ENCODE measurements at regions not wholly inside any gene's neighbourhood (a gene's known extent, or its start where the extent isn't known, plus 50 kb on each side); places are given as distances from the start of the nearest gene placed in this dataset.

DNA sequence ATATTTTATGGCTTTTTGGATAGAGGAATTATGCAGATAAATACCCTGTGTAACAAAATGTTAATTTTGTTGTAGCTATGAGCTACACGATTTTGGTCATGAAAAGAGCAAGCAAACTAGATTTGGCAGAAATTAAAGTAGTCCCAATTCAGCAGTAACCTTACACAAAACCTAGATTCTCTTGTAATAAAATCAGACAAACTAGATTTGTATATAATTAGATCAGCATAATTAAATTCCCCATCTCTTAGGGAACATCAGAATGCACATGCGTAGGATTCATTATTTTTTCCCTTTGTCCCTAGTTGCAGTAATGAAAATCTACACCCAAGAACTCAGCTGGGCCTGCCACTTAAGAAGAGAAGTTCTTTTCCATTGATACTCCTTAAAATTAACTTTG is 1879.2 kb upstream of the CDH9 start:
- intact Hi-C loops (cut with DNase I), result no loop called here

DNA sequence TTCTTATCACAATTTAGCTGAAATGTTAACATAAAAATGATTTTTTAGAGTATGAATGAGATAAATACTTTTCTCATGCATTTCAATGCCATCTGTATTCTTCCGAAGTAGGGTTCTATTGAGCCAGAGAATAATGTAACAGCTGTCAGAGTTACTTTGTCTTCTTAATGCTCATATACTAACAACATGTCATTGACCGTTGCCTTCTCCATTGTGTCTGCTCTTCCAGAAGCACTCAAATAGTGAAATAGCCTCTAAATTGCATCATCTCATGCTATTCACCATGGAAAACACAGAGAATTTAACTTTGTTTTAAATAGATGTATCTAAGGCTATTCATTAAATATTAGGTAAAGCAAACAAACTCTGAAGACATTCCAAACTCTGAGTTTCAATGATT is 1875.9 kb upstream of the CDH9 start:
- no peak for DNase-seq (ENCODE audit: extremely low spot score)
- 58% methylated on average over 2 of the region's 2 CpGs for WGBS

More for the DNA sequence above, 1879.2 kb upstream of the CDH9 start:
- DNase-seq (ENCODE audit: extremely low spot score), result no peak
- H3K4me3 ChIP-seq, result no peak overlapping the region
- no peaks in the 10 kb centered on the region for H3K36me3 ChIP-seq
- no peaks in the 10 kb centered on the region for H3K9me3 ChIP-seq
- WGBS, result 93% methylated on average over 2 of the region's 2 CpGs
- TF ChIP-seq, protein P1, sequence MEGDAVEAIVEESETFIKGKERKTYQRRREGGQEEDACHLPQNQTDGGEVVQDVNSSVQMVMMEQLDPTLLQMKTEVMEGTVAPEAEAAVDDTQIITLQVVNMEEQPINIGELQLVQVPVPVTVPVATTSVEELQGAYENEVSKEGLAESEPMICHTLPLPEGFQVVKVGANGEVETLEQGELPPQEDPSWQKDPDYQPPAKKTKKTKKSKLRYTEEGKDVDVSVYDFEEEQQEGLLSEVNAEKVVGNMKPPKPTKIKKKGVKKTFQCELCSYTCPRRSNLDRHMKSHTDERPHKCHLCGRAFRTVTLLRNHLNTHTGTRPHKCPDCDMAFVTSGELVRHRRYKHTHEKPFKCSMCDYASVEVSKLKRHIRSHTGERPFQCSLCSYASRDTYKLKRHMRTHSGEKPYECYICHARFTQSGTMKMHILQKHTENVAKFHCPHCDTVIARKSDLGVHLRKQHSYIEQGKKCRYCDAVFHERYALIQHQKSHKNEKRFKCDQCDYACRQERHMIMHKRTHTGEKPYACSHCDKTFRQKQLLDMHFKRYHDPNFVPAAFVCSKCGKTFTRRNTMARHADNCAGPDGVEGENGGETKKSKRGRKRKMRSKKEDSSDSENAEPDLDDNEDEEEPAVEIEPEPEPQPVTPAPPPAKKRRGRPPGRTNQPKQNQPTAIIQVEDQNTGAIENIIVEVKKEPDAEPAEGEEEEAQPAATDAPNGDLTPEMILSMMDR (IDR thresholded peaks at IDR 0.05), result no peak
- no peak for TF ChIP-seq POLR2AphosphoS5 (IDR thresholded peaks at IDR 0.05)
- no peak for TF ChIP-seq POLR2A (IDR thresholded peaks at IDR 0.05; ENCODE audit: low read depth)
- TF ChIP-seq EP300 (IDR thresholded peaks at IDR 0.05), result no peak
- H3K27ac ChIP-seq (replicated peaks in 1 of 4), result no peak overlapping the region
- no peaks in the 10 kb centered on the region for H3K4me1 ChIP-seq
- no peaks in the 10 kb centered on the region for H3K27me3 ChIP-seq

DNA sequence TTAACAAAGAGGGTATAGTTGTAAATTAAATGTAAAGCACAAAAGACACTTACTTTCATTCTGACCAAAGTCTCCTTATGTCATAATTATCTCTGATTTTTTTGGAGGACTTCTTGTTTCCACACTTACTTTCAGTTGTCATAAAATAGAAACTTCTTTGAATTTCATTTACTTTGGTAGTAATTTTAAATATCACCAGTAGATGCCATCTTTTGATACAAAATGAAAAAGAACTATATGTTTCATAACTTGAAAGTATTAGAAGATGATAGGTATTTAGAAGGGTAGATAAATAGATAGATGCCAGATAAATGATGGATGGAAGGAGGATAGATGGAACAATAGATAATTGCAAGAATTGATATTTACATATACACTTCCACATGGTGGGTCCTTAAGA is 1865.3 kb upstream of the CDH9 start:
- TF ChIP-seq, protein P1 (IDR thresholded peaks at IDR 0.05), result no peak
- TF ChIP-seq EP300 (IDR thresholded peaks at IDR 0.05) (no peak), POLR2AphosphoS5 (IDR thresholded peaks at IDR 0.05) (no peak), POLR2A (IDR thresholded peaks at IDR 0.05; ENCODE audit: low read depth) (no peak)
- Histone ChIP-seq H3K4me1 (no peaks in the 10 kb centered on the region), H3K27ac (replicated peaks in 1 of 4) (no peak overlapping the region), H3K36me3 (no peaks in the 10 kb centered on the region), H3K9me3 (no peaks in the 10 kb centered on the region), H3K27me3 (no peaks in the 10 kb centered on the region), H3K4me3 (no peak overlapping the region)
- intact Hi-C loops (cut with DNase I), result no loop called here
- DNase-seq (ENCODE audit: extremely low spot score), result no peak

More for the DNA sequence above, 1875.9 kb upstream of the CDH9 start:
- no peaks in the 10 kb centered on the region for H3K27me3 ChIP-seq
- no peaks in the 10 kb centered on the region for H3K4me1 ChIP-seq
- no peaks in the 10 kb centered on the region for H3K36me3 ChIP-seq
- no peak overlapping the region for H3K27ac ChIP-seq (replicated peaks in 1 of 4)
- intact Hi-C loops (cut with DNase I), result no loop called here
- TF ChIP-seq EP300 (IDR thresholded peaks at IDR 0.05) (no peak), POLR2A (IDR thresholded peaks at IDR 0.05; ENCODE audit: low read depth) (no peak), POLR2AphosphoS5 (IDR thresholded peaks at IDR 0.05) (no peak)
- TF ChIP-seq, protein P1 (IDR thresholded peaks at IDR 0.05), result no peak
- H3K9me3 ChIP-seq, result peaks cover 0 to 4% (median 0%) of the 10 kb centered on the region in 4 donors
- H3K4me3 ChIP-seq, result no peak overlapping the region

DNA sequence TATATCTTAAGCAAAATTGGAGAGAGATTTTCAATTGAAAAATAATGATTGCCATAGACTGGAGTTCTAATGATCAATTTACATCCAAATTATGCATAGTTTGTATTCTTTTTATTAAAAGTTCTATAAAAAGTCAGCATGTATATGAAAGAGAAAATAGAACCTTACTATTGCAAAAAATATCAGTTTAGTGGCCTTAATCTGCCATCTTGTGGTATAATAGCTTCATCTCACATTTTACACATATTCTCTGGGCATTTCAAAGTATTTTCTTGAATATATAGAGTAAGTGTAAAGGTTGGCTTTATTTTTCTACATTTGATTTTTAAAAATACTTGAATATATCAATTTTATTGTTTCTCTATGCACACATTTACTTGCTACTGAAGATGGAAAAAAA is 1858.6 kb upstream of the CDH9 start:
- DNase-seq (ENCODE audit: extremely low spot score), result no peak
- H3K27ac ChIP-seq (replicated peaks in 1 of 4), result no peak overlapping the region
- H3K27me3 ChIP-seq, result no peaks in the 10 kb centered on the region
- no peaks in the 10 kb centered on the region for H3K36me3 ChIP-seq
- TF ChIP-seq POLR2AphosphoS5 (IDR thresholded peaks at IDR 0.05), result no peak
- no peaks in the 10 kb centered on the region for H3K9me3 ChIP-seq
- H3K4me3 ChIP-seq, result no peak overlapping the region
- H3K4me1 ChIP-seq, result no peaks in the 10 kb centered on the region
- intact Hi-C loops (cut with DNase I), result no loop called here

DNA sequence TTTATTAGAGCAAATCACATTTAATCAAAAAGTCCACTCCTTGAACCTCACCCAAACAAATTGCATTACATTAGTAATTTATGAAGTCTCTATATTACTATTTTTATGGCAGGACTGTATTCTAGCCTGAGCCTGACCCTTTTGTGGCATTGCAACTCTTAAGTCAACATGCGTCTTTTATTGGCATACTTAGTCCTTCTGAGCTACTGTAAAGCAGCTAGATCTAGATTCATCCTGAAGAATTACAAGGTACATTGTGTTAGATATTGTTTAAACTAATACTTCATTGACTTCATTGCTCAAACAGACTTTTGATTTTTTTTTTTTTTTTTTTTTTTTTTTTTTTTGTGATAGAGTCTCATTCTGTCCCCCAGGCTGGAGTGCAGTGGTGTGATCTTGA is 1842.5 kb upstream of the CDH9 start:
- Histone ChIP-seq H3K4me3 (no peak overlapping the region), H3K4me1 (no peaks in the 10 kb centered on the region), H3K27ac (replicated peaks in 1 of 4) (no peak overlapping the region), H3K36me3 (no peaks in the 10 kb centered on the region), H3K9me3 (peaks cover 0 to 8% (median 0%) of the 10 kb centered on the region in 4 donors), H3K27me3 (no peaks in the 10 kb centered on the region)
- no peak for DNase-seq (ENCODE audit: extremely low spot score)
- WGBS, result 86% methylated on average over 1 of the region's 1 CpG
- intact Hi-C loops (cut with DNase I), result no loop called here
- TF ChIP-seq POLR2AphosphoS5 (IDR thresholded peaks at IDR 0.05) (no peak), POLR2A (IDR thresholded peaks at IDR 0.05; ENCODE audit: low read depth) (no peak), EP300 (IDR thresholded peaks at IDR 0.05) (no peak)
- TF ChIP-seq, protein P1 (IDR thresholded peaks at IDR 0.05), result no peak
